Upper lobe of right lung (tissue), 1 donor: ENCODE measurements at regions not wholly inside any gene's neighbourhood (a gene's known extent, or its start where the extent isn't known, plus 50 kb on each side); places are given as distances from the start of the nearest gene placed in this dataset.
"Not testable (repeated sequence)": the region's sequence is repeated elsewhere in the genome, so short reads cannot be mapped to it uniquely, and the experiment has no call there.

Source experiments
- ATAC-seq: fragments of 200-7000 bp; cut with Tn5 transposase; one replicate; pipeline ENCODE4 v1.9.1; 2020; ENCODE audit warnings: mild to moderate bottlenecking, moderate library complexity
- DNase-seq: peaks from one replicate; pipeline ENCODE4 v3.0.0-alpha.2; 2020
- H3K27ac ChIP-seq: fragments of 200-600 bp; one replicate; pipeline ENCODE4 v1.8.0; 2022
- H3K27me3 ChIP-seq: fragments of 200-600 bp; one replicate; pipeline ENCODE4 v1.8.0; 2022; ENCODE audit warnings: mild to moderate bottlenecking
- H3K36me3 ChIP-seq: fragments of 200-600 bp; one replicate; pipeline ENCODE4 v1.8.0; 2022
- H3K4me1 ChIP-seq: fragments of 200-600 bp; one replicate; pipeline ENCODE4 v1.8.0; 2022
- H3K4me3 ChIP-seq: fragments of 200-600 bp; one replicate; pipeline ENCODE4 v1.8.0; 2022; ENCODE audit warnings: mild to moderate bottlenecking
- H3K9me3 ChIP-seq: fragments of 200-600 bp; one replicate; pipeline ENCODE4 v1.8.0; 2022
- intact Hi-C: fragments of 100-400 bp; cut with DNase I; formaldehyde crosslinking; loops from one replicate; pipeline ENCODE4 v1.11.0; 2022
- TF ChIP-seq, protein P1 (sequence below): fragments of 200-600 bp; IDR thresholded peaks from one replicate; pipeline ENCODE4 v1.8.0; 2022; ENCODE audit warnings: antibody characterized with exemption
- donor health status: DM: no; HTN: yes; CAD: no; lungs with severe emphysema.

DNA sequence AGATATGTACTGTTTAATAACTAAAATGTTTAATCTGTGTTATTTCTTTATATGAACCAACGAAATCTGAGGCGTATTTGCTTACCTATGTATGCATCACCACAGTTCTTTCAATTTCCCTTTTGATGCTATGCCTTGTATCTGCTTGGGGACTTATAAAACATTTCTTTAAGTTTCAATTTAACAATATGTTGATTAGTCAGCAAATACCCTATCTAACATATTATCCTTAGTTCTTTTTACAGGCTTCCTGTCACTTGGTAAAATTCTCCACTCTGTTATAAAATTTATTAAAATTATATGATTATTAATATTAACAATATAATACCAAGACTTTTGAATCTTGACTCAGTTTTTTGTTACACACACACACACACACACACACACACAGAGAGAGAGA, 174.3 kb downstream of the CPS1 start:
- ATAC-seq = no peak
- H3K27me3 ChIP-seq = no peaks in the 10 kb centered on the region
- no peak overlapping the region for H3K27ac ChIP-seq
- no peak overlapping the region for H3K4me3 ChIP-seq
- H3K9me3 ChIP-seq = no peaks in the 10 kb centered on the region
- DNase-seq = no peak
- no peaks in the 10 kb centered on the region for H3K4me1 ChIP-seq
- TF ChIP-seq, protein P1, sequence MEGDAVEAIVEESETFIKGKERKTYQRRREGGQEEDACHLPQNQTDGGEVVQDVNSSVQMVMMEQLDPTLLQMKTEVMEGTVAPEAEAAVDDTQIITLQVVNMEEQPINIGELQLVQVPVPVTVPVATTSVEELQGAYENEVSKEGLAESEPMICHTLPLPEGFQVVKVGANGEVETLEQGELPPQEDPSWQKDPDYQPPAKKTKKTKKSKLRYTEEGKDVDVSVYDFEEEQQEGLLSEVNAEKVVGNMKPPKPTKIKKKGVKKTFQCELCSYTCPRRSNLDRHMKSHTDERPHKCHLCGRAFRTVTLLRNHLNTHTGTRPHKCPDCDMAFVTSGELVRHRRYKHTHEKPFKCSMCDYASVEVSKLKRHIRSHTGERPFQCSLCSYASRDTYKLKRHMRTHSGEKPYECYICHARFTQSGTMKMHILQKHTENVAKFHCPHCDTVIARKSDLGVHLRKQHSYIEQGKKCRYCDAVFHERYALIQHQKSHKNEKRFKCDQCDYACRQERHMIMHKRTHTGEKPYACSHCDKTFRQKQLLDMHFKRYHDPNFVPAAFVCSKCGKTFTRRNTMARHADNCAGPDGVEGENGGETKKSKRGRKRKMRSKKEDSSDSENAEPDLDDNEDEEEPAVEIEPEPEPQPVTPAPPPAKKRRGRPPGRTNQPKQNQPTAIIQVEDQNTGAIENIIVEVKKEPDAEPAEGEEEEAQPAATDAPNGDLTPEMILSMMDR = no peak
- intact Hi-C loops = no loop called here
- H3K36me3 ChIP-seq = no peaks in the 10 kb centered on the region

DNA sequence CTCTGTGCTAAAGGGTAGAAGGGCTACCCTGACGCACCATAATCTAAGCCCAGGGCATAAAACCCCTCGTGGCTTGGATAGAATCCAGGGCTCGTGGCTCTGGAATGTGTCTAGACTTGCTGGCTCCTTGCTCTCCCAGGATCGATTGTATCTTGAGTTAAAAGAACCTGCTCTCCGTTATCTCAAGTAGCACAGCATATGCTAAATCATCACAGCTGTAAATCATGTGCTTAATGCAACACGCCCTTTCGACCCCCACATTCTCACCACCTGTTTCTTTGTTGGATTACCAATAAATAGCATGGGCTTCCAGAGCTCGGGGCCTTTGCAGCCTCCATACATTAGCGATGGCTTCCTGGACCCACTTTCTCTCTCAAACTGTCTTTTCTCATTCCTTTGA, 190.4 kb downstream of the CPS1 start:
- H3K27ac ChIP-seq, H3K27me3 ChIP-seq, DNase-seq, H3K9me3 ChIP-seq, H3K36me3 ChIP-seq, H3K4me1 ChIP-seq, intact Hi-C loops, H3K4me3 ChIP-seq, ATAC-seq: not testable (repeated sequence)

DNA sequence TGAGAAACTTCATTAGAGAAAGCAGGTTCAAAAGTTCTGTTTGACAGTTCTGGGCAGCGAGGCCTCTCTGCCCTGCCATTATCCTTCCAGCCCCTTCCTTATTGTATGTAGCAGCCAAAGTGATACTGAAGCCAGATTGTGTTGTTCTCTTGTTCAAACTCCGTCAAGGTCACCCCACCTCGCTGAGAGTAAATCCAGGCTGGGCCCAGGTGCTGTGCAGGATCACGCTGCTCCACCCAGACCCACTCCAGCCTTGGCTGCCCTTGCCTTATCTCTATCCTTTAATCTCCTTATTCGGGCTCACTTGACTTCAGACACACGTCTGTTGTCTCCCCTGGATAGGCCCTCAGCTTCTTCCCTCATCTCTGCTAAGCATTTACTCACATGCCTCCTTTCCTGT, 196.1 kb downstream of the CPS1 start:
- TF ChIP-seq, protein P1 = no peak
- Histone ChIP-seq H3K4me3 (no peak overlapping the region), H3K27me3 (no peaks in the 10 kb centered on the region), H3K27ac (no peak overlapping the region), H3K36me3 (no peaks in the 10 kb centered on the region), H3K9me3 (no peaks in the 10 kb centered on the region), H3K4me1 (no peaks in the 10 kb centered on the region)
- DNase-seq (no peak), ATAC-seq (no peak)
- intact Hi-C loops = no loop called here

DNA sequence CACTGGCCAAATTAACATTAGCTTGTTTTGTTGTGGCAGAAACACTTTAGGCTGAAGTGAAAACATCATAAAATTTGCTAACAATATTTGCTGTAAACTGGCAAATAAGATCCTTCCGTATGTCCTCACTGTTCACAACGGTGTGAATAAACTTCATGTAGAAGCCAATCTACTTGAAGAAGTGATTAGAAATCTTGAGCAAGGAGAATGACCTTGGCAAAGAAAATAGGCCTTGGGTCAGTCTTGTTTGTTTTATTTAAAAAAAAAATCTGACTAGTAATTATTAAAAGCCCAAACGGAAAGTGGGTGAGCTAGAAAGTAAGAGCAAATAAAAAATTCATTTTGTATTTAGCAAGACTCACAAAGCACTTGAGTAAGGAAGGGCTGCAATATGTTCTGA, 197.0 kb downstream of the CPS1 start:
- H3K4me1 ChIP-seq = no peaks in the 10 kb centered on the region
- DNase-seq (no peak), ATAC-seq (no peak)
- no peaks in the 10 kb centered on the region for H3K27me3 ChIP-seq
- H3K27ac ChIP-seq = no peak overlapping the region
- no peaks in the 10 kb centered on the region for H3K36me3 ChIP-seq
- TF ChIP-seq, protein P1 = no peak
- no peaks in the 10 kb centered on the region for H3K9me3 ChIP-seq
- no peak overlapping the region for H3K4me3 ChIP-seq
- intact Hi-C loops = no loop called here

DNA sequence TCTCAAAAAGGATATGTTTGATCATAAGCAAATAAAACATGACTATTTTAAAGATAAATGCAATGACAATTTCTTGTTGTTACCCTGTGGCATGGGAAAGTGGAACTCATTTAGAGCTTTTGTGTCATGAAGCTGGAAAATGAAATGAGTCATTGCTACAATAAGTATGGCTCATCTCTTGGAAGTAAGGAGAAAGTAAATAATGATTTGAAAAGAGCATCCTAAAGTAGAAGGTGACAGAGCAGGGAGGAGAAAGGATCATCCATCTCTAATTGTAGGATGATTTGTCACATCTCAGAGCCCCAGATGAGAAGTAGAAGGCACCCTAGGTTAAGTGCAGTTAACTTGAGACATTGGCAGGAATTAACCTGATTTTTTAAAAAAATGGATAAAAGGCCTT, 200.5 kb downstream of the CPS1 start:
- Histone ChIP-seq H3K27me3 (no peaks in the 10 kb centered on the region), H3K4me1 (no peaks in the 10 kb centered on the region), H3K27ac (no peak overlapping the region), H3K4me3 (no peak overlapping the region), H3K9me3 (no peaks in the 10 kb centered on the region), H3K36me3 (no peaks in the 10 kb centered on the region)
- ATAC-seq (no peak), DNase-seq (no peak)
- intact Hi-C loops = no loop called here
- TF ChIP-seq, protein P1 = no peak

DNA sequence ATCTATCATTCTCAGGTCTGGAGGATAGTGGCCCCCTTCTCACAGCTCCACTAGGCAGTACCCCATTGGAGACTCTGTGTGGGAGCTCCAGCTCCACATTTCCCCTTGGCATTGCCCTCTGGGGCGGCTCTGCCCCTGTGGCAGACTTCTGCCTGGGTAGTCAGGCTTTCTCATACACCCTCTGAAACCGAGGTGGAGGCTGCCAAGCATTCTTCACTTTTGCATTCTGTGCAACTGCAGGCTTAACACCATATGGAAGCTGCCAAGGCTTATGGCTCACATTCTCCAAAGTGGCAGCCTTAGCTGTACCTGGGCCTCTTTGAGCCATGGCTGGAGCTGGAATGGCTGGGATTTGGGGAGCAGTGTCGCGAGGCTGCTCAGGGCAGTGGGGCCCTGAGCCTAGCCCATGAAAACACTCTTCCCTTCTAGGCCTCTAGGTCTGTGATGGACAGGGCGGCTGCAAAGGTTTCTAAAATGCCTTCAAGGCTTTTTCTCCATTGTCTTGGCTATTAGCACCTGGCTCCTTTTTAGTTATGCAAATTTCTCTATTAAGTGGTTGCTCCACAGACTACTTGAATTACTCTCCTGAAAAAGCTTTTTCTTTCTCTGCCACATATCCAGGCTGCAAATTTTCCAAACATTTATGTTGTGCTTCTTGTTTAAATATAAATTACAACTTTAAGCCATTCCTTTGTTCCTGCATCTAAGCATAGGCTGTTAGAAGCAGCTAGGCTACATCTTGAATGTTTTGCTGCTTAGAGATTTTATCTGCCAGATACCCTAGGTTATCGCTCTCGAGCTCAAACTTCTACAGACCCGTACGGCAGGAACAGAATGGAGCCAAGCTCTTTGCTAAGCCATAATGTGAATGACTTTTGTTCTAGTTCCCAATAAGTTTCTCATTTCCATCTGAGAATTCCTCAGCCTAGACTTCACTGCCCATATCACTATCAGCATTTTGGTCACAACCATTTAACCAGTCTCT, 206.5 kb downstream of the CPS1 start:
- DNase-seq (no peak), ATAC-seq (no peak)
- TF ChIP-seq, protein P1 = no peak
- intact Hi-C loops = no loop called here
- no peaks in the 10 kb centered on the region for H3K36me3 ChIP-seq
- no peak overlapping the region for H3K27ac ChIP-seq
- no peak overlapping the region for H3K4me3 ChIP-seq
- H3K27me3 ChIP-seq = no peaks in the 10 kb centered on the region
- H3K4me1 ChIP-seq = no peaks in the 10 kb centered on the region
- no peaks in the 10 kb centered on the region for H3K9me3 ChIP-seq
